ENCODE measurements at regions not wholly inside any gene's neighbourhood (a gene's known extent, or its start where the extent isn't known, plus 50 kb on each side); places are given as distances from the start of the nearest gene placed in this dataset.

- H3K27ac ChIP-seq (ENCODE audit: low read depth, low read length) = no peak overlapping the region
- no peak overlapping the region for H3K4me2 ChIP-seq (ENCODE audit: low read length)
- no peaks in the 10 kb centered on the region for H4K20me1 ChIP-seq (ENCODE audit: insufficient read depth)
- H2AFZ ChIP-seq (ENCODE audit: low read depth, low read length, poor library complexity, severe bottlenecking) = no peak overlapping the region
- no peaks in the 10 kb centered on the region for H3K4me1 ChIP-seq (ENCODE audit: control insufficient read depth in 1 of 2, insufficient read depth in 2 of 2, low read length in 2 of 2)
- peaks cover 18% of the 10 kb centered on the region for H3K27me3 ChIP-seq (ENCODE audit: insufficient read depth, low read length)
- H3K4me3 ChIP-seq (replicated peaks in 1 of 2; ENCODE audit: low read depth in 1 of 2, low read length in 2 of 2) = no peak overlapping the region
- TF ChIP-seq SP1 (IDR thresholded peaks at IDR 0.05; ENCODE audit: low read depth) (no peak), POLR2A (IDR thresholded peaks at IDR 0.05; ENCODE audit: borderline replicate concordance, extremely low read depth, insufficient read depth, insufficient read length) (no peak), FOSL1 (IDR thresholded peaks at IDR 0.05; ENCODE audit: low read depth) (no peak), CBX3 (IDR thresholded peaks at IDR 0.05; ENCODE audit: low read depth) (no peak), EGR1 (IDR thresholded peaks at IDR 0.05; ENCODE audit: low read depth) (no peak), REST (IDR thresholded peaks at IDR 0.05; ENCODE audit: low read depth) (no peak), TCF7L2 (IDR thresholded peaks at IDR 0.05; ENCODE audit: borderline replicate concordance, extremely low read depth, insufficient read depth, insufficient read length) (no peak), CEBPB (IDR thresholded peaks at IDR 0.05; ENCODE audit: low read depth) (no peak), ZFX (IDR thresholded peaks at IDR 0.05) (no peak), JUND (IDR thresholded peaks at IDR 0.05) (no peak), YY1 (IDR thresholded peaks at IDR 0.05; ENCODE audit: extremely low read depth, insufficient replicate concordance, low read depth, low read length) (no peak), CTCF (IDR thresholded peaks at IDR 0.05 in 2 of 3, conservative IDR thresholded peaks at IDR 0.05 in 1 of 3; ENCODE audit: borderline replicate concordance in 1 of 3, insufficient read depth in 1 of 3, low read depth in 2 of 3, low read length in 2 of 3) (no peak)
- H3K79me2 ChIP-seq (ENCODE audit: insufficient read depth, low read length) = no peaks in the 10 kb centered on the region
- BruUV-seq (replicated peaks) = no TSS peak
- intact Hi-C loops (cut with micrococcal nuclease) = no loop called here
- no peak for ATAC-seq
- ChIA-PET RAD21 (ENCODE audit: low non-redundant PET in 1 of 2, low total read pairs in 2 of 2, uncharacterized antibody in 2 of 2, unreplicated experiment in 2 of 2) (no interaction called here), CTCF (no interaction called here), POLR2A (no interaction called here)
- no peak for DNase-seq (ENCODE audit: low read depth, low spot score)
- H3K9me3 ChIP-seq (ENCODE audit: control insufficient read depth in 1 of 2, insufficient read depth in 1 of 2, low read depth in 1 of 2, low read length in 2 of 2) = no peaks in the 10 kb centered on the region
- no peak overlapping the region for H3K9ac ChIP-seq (ENCODE audit: low read length)
- H3K9me2 ChIP-seq (ENCODE audit: insufficient read depth) = no peaks in the 10 kb centered on the region
- H3K36me3 ChIP-seq (ENCODE audit: control insufficient read depth in 1 of 2, insufficient read depth in 2 of 2, low read length in 2 of 2) = no peaks in the 10 kb centered on the region
Observed at GRCh38 chr9:16306586-16306985, 563.9 kb downstream of the BNC2 start.
